GM12878 (cell line): ENCODE measurements at regions not wholly inside any gene's neighbourhood (a gene's known extent, or its start where the extent isn't known, plus 50 kb on each side); places are given as distances from the start of the nearest gene placed in this dataset.

Source experiments
- CREB1 ChIP-seq: IDR thresholded peaks from 2 replicates; pipeline ENCODE4 v1.6.1; 2012; ENCODE audit warnings: low read depth, mild to moderate bottlenecking, inconsistent platforms
- FOXK2 ChIP-seq: fragments of 450-650 bp; IDR thresholded peaks from 2 replicates; pipeline ENCODE4 v1.6.1; 2017; ENCODE audit warnings: mild to moderate bottlenecking, moderate library complexity
- MAX ChIP-seq: IDR thresholded peaks from 2 replicates; pipeline ENCODE4 v1.6.1; 2012; ENCODE audit warnings: low read depth, low read length, improper control_type of control experiment
- MTA3 ChIP-seq: IDR thresholded peaks from 2 replicates; pipeline ENCODE4 v1.6.1; 2012; ENCODE audit warnings: low read length, inconsistent platforms, borderline replicate concordance
- MYC ChIP-seq: IDR thresholded peaks from 2 replicates; pipeline ENCODE4 v1.6.1; 2011; ENCODE audit warnings: mild to moderate bottlenecking, low read length, moderate library complexity, inconsistent platforms; ENCODE audit not compliant: insufficient read depth, insufficient replicate concordance, insufficient read length, severe bottlenecking
- POLR2A ChIP-seq: IDR thresholded peaks from 2 replicates; pipeline ENCODE4 v1.6.1; 2011; ENCODE audit warnings: low read depth, mild to moderate bottlenecking, low read length
- POLR2AphosphoS5 ChIP-seq: IDR thresholded peaks from 2 replicates; pipeline ENCODE4 v1.6.1; 2011; ENCODE audit warnings: mild to moderate bottlenecking, low read length, inconsistent platforms
- SP1 ChIP-seq: IDR thresholded peaks from one replicate; pipeline ENCODE4 v1.6.1; 2011; ENCODE audit warnings: low read depth, low read length
- ZBTB11 ChIP-seq: fragments of 450-650 bp; formaldehyde crosslinking; IDR thresholded peaks from 2 replicates; pipeline ENCODE4 v1.5.0; 2022; ENCODE audit warnings: mild to moderate bottlenecking, missing genetic modification characterization
- ZNF274 ChIP-seq: IDR thresholded peaks from one replicate; pipeline ENCODE4 v1.8.0; 2011; ENCODE audit not compliant: insufficient read length, insufficient read depth
- TF ChIP-seq, protein P1 (sequence below), 3 experiments: IDR thresholded peaks in 2 of 3; conservative IDR thresholded peaks in 1 of 3; 2 replicates each; pipeline ENCODE4 v1.5.1; 2011; ENCODE audit warnings: low read depth in 3 of 3, low read length in 3 of 3, mild to moderate bottlenecking in 3 of 3, control low read depth in 2 of 3, moderate library complexity in 2 of 3, inconsistent platforms in 1 of 3, mixed read lengths in 1 of 3; ENCODE audit not compliant: control insufficient read depth in 2 of 3, insufficient read depth in 1 of 3; ENCODE audit errors: extremely low read depth in 1 of 3

GRCh38 chr1:238129677-238130076 is 239.0 kb upstream of the ZP4 start:
- TF ChIP-seq FOXK2 (no peak), MTA3 (no peak), POLR2A (no peak), CREB1 (no peak), ZBTB11 (no peak), SP1 (no peak), MYC (no peak), ZNF274 (no peak), MAX (no peak), POLR2AphosphoS5 (no peak)
- TF ChIP-seq, protein P1, sequence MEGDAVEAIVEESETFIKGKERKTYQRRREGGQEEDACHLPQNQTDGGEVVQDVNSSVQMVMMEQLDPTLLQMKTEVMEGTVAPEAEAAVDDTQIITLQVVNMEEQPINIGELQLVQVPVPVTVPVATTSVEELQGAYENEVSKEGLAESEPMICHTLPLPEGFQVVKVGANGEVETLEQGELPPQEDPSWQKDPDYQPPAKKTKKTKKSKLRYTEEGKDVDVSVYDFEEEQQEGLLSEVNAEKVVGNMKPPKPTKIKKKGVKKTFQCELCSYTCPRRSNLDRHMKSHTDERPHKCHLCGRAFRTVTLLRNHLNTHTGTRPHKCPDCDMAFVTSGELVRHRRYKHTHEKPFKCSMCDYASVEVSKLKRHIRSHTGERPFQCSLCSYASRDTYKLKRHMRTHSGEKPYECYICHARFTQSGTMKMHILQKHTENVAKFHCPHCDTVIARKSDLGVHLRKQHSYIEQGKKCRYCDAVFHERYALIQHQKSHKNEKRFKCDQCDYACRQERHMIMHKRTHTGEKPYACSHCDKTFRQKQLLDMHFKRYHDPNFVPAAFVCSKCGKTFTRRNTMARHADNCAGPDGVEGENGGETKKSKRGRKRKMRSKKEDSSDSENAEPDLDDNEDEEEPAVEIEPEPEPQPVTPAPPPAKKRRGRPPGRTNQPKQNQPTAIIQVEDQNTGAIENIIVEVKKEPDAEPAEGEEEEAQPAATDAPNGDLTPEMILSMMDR (IDR thresholded peaks at IDR 0.05 in 2 of 3, conservative IDR thresholded peaks at IDR 0.05 in 1 of 3; ENCODE audit: control insufficient read depth in 2 of 3, extremely low read depth in 1 of 3, insufficient read depth in 1 of 3, low read depth in 3 of 3, low read length in 3 of 3): no peak
